Activated CD4-positive, alpha-beta T cell treated with anti-CD3 and anti-CD28 coated beads, Interleukin-2, amount 10 ng/mL, durations not matched to agents 7 days and 5 days (primary cell): ENCODE measurements at regions not wholly inside any gene's neighbourhood (a gene's known extent, or its start where the extent isn't known, plus 50 kb on each side); places are given as distances from the start of the nearest gene placed in this dataset.
"Not testable (repeated sequence)": the region's sequence is repeated elsewhere in the genome, so short reads cannot be mapped to it uniquely, and the experiment has no call there.

ENCODE experiments used
- CTCF ChIA-PET: fragments of 350-600 bp; sonication (Branson Sonifier 250); formaldehyde crosslinking; loops from one replicate; lab custom pipeline; 2021; ENCODE audit warnings: antibody characterized with exemption; lab: Charles Lee
- POLR2A ChIA-PET: fragments of 350-600 bp; sonication (Branson Sonifier 250); formaldehyde crosslinking; loops from one replicate; lab custom pipeline; 2021; ENCODE audit warnings: antibody characterized with exemption; lab: Charles Lee
- DNase-seq: peaks from one replicate; pipeline ENCODE4 v3.0.0-alpha.2; 2020
- H3K27ac Mint-ChIP-seq: one replicate; pipeline ENCODE4 v1.8.0; 2021; ENCODE audit warnings: mild to moderate bottlenecking, moderate library complexity, mixed read lengths
- H3K27me3 Mint-ChIP-seq: one replicate; pipeline ENCODE4 v1.8.0; 2021; ENCODE audit warnings: mixed read lengths
- H3K36me3 Mint-ChIP-seq: one replicate; pipeline ENCODE4 v1.8.0; 2021; ENCODE audit warnings: low read depth, mixed read lengths
- H3K4me1 Mint-ChIP-seq: one replicate; pipeline ENCODE4 v1.8.0; 2021; ENCODE audit warnings: mixed read lengths
- H3K4me3 Mint-ChIP-seq: one replicate; pipeline ENCODE4 v1.8.0; 2021; ENCODE audit warnings: mild to moderate bottlenecking, moderate library complexity, mixed read lengths
- H3K9me3 Mint-ChIP-seq: one replicate; pipeline ENCODE4 v1.8.0; 2021; ENCODE audit warnings: mixed read lengths

- peaks cover 11% of the 10 kb centered on the region for H3K36me3 Mint-ChIP-seq
- POLR2A ChIA-PET, DNase-seq, H3K27me3 Mint-ChIP-seq, CTCF ChIA-PET, H3K4me1 Mint-ChIP-seq, H3K9me3 Mint-ChIP-seq, H3K4me3 Mint-ChIP-seq, H3K27ac Mint-ChIP-seq: not testable (repeated sequence)
Measured at GRCh38 chrX:3824008-3824407, 110.6 kb upstream of the PRKX start.

GRCh38 chrX:3820167-3820566 lies 106.7 kb upstream of the PRKX start:
- H3K4me1 Mint-ChIP-seq = peaks cover 3% of the 10 kb centered on the region
- POLR2A ChIA-PET = no interaction called here
- no peak overlapping the region for H3K4me3 Mint-ChIP-seq
- H3K27me3 Mint-ChIP-seq = no peaks in the 10 kb centered on the region
- CTCF ChIA-PET = no interaction called here
- H3K36me3 Mint-ChIP-seq = peaks cover 17% of the 10 kb centered on the region
- DNase-seq = no peak
- H3K9me3 Mint-ChIP-seq = no peaks in the 10 kb centered on the region
- H3K27ac Mint-ChIP-seq = no peak overlapping the region

- H3K36me3 Mint-ChIP-seq, CTCF ChIA-PET, H3K9me3 Mint-ChIP-seq, H3K27ac Mint-ChIP-seq, DNase-seq, H3K27me3 Mint-ChIP-seq, H3K4me1 Mint-ChIP-seq, H3K4me3 Mint-ChIP-seq, POLR2A ChIA-PET: not testable (repeated sequence)
Measured at GRCh38 chrX:3817480-3817879, 104.0 kb upstream of the PRKX start.

- ChIA-PET POLR2A (no interaction called here), CTCF (interaction anchor here (0.6 kb wide), 1 partner anchor 164 kb away, joined by 3 read pairs; no protein-coding TSS in a partner anchor)
- H3K9me3 Mint-ChIP-seq = no peaks in the 10 kb centered on the region
- peak; percentile 21 for DNase-seq
- H3K4me1 Mint-ChIP-seq = peaks cover 19% of the 10 kb centered on the region
- H3K27me3 Mint-ChIP-seq = no peaks in the 10 kb centered on the region
- H3K4me3 Mint-ChIP-seq = peak overlapping the region; percentile 67
- H3K36me3 Mint-ChIP-seq = peaks cover 8% of the 10 kb centered on the region
- H3K27ac Mint-ChIP-seq = peak overlapping the region; percentile 76
Measured at GRCh38 chrX:3815896-3816664, 102.6 kb upstream of the PRKX start.

GRCh38 chrX:3811331-3812311 lies 98.2 kb upstream of the PRKX start:
- DNase-seq = peak; percentile 57
- Mint-ChIP-seq H3K27ac (peak overlapping the region; percentile 57), H3K36me3 (no peaks in the 10 kb centered on the region), H3K27me3 (peaks cover 25% of the 10 kb centered on the region), H3K4me1 (peaks cover 19% of the 10 kb centered on the region), H3K9me3 (no peaks in the 10 kb centered on the region), H3K4me3 (peak overlapping the region; percentile 22)
- POLR2A ChIA-PET = no interaction called here
- CTCF ChIA-PET = interaction anchor here (0.6 to 1.0 kb wide), 2 partner anchors 10 to 134 kb away, joined by 3 read pairs; no protein-coding TSS in a partner anchor

- Mint-ChIP-seq H3K27ac (no peak overlapping the region), H3K27me3 (peaks cover 28% of the 10 kb centered on the region), H3K36me3 (no peaks in the 10 kb centered on the region), H3K4me1 (peaks cover 17% of the 10 kb centered on the region), H3K4me3 (no peak overlapping the region), H3K9me3 (no peaks in the 10 kb centered on the region)
- no peak for DNase-seq
- ChIA-PET POLR2A (no interaction called here), CTCF (no interaction called here)
Measured at GRCh38 chrX:3807906-3808305, 94.5 kb upstream of the PRKX start.

GRCh38 chrX:3806630-3807029 lies 93.2 kb upstream of the PRKX start:
- POLR2A ChIA-PET = no interaction called here
- CTCF ChIA-PET = no interaction called here
- Mint-ChIP-seq H3K36me3 (no peaks in the 10 kb centered on the region), H3K27me3 (peaks cover 28% of the 10 kb centered on the region), H3K4me3 (no peak overlapping the region), H3K9me3 (no peaks in the 10 kb centered on the region), H3K27ac (no peak overlapping the region), H3K4me1 (peaks cover 9% of the 10 kb centered on the region)
- no peak for DNase-seq

- H3K4me3 Mint-ChIP-seq = no peak overlapping the region
- no peaks in the 10 kb centered on the region for H3K9me3 Mint-ChIP-seq
- no peak for DNase-seq
- no peak overlapping the region for H3K27ac Mint-ChIP-seq
- no peaks in the 10 kb centered on the region for H3K36me3 Mint-ChIP-seq
- CTCF ChIA-PET = interaction anchor here (0.9 kb wide), 1 partner anchor 25 kb away, joined by 6 read pairs; no protein-coding TSS in a partner anchor
- POLR2A ChIA-PET = no interaction called here
- H3K27me3 Mint-ChIP-seq = peaks cover 19% of the 10 kb centered on the region
- no peaks in the 10 kb centered on the region for H3K4me1 Mint-ChIP-seq
Measured at GRCh38 chrX:3803713-3804112, 90.3 kb upstream of the PRKX start.

GRCh38 chrX:3803305-3803704 lies 89.9 kb upstream of the PRKX start:
- H3K9me3 Mint-ChIP-seq = no peaks in the 10 kb centered on the region
- no peaks in the 10 kb centered on the region for H3K36me3 Mint-ChIP-seq
- no peak overlapping the region for H3K4me3 Mint-ChIP-seq
- ChIA-PET POLR2A (no interaction called here), CTCF (interaction anchor here (0.9 kb wide), 1 partner anchor 25 kb away, joined by 6 read pairs; no protein-coding TSS in a partner anchor)
- no peak overlapping the region for H3K27ac Mint-ChIP-seq
- H3K4me1 Mint-ChIP-seq = no peaks in the 10 kb centered on the region
- DNase-seq = no peak
- H3K27me3 Mint-ChIP-seq = peaks cover 16% of the 10 kb centered on the region

- H3K27me3 Mint-ChIP-seq = peaks cover 12% of the 10 kb centered on the region
- H3K9me3 Mint-ChIP-seq, H3K4me3 Mint-ChIP-seq, CTCF ChIA-PET, H3K4me1 Mint-ChIP-seq, H3K36me3 Mint-ChIP-seq, POLR2A ChIA-PET, DNase-seq, H3K27ac Mint-ChIP-seq: not testable (repeated sequence)
Measured at GRCh38 chrX:3795411-3795810, 82.0 kb upstream of the PRKX start.

GRCh38 chrX:3791449-3791848 lies 78.0 kb upstream of the PRKX start:
- H3K27me3 Mint-ChIP-seq = peaks cover 13% of the 10 kb centered on the region
- H3K27ac Mint-ChIP-seq = no peak overlapping the region
- no peaks in the 10 kb centered on the region for H3K4me1 Mint-ChIP-seq
- H3K4me3 Mint-ChIP-seq = no peak overlapping the region
- POLR2A ChIA-PET = no interaction called here
- no peak for DNase-seq
- H3K36me3 Mint-ChIP-seq = no peaks in the 10 kb centered on the region
- no peaks in the 10 kb centered on the region for H3K9me3 Mint-ChIP-seq
- CTCF ChIA-PET = interaction anchor here (0.9 kb wide), 1 partner anchor 9 kb away, joined by 3 read pairs; no protein-coding TSS in a partner anchor

GRCh38 chrX:3788494-3789233 lies 75.2 kb upstream of the PRKX start:
- CTCF ChIA-PET = interaction anchor here (0.6 to 0.9 kb wide), 2 partner anchors 27 to 88 kb away, joined by 3 read pairs; no protein-coding TSS in a partner anchor
- POLR2A ChIA-PET = no interaction called here
- Mint-ChIP-seq H3K36me3 (no peaks in the 10 kb centered on the region), H3K4me1 (no peaks in the 10 kb centered on the region), H3K27me3 (peaks cover 7% of the 10 kb centered on the region), H3K4me3 (no peak overlapping the region), H3K9me3 (peaks cover 6% of the 10 kb centered on the region), H3K27ac (no peak overlapping the region)
- DNase-seq = no peak
